ENCODE measurements at regions not wholly inside any gene's neighbourhood (a gene's known extent, or its start where the extent isn't known, plus 50 kb on each side); places are given as distances from the start of the nearest gene placed in this dataset.
"Not testable (repeated sequence)": the region's sequence is repeated elsewhere in the genome, so short reads cannot be mapped to it uniquely, and the experiment has no call there.

DNA sequence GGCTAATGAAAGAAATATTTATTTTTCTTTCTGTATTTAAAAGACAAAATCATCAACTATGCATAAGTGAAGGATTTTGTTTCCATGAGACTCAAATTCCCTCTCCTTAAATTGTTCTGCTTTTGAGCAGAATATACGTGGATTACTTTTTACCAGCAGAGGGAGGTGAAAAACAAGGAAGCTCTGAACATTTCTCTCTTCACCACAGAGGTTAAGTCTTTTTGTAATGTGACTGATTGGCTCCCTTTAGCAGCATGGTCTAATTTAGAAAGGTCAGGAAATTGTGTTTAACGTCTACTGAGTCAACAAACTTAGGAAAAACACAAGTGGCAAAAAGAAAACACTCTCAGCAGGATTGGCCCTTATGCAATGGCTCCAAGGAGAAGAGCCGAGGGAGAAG lies 55.1 kb upstream of the F9 start:
- Histone ChIP-seq H3K36me3 (ENCODE audit: low read depth) (no peaks in the 10 kb centered on the region), H3K4me1 (ENCODE audit: insufficient read depth) (no peaks in the 10 kb centered on the region)
- TF ChIP-seq EZH2phosphoT487 (IDR thresholded peaks at IDR 0.05; ENCODE audit: insufficient read depth, low read depth) = no peak
- no peak for TF ChIP-seq EZH2 (IDR thresholded peaks at IDR 0.05; ENCODE audit: insufficient read depth, poor library complexity, severe bottlenecking)

DNA sequence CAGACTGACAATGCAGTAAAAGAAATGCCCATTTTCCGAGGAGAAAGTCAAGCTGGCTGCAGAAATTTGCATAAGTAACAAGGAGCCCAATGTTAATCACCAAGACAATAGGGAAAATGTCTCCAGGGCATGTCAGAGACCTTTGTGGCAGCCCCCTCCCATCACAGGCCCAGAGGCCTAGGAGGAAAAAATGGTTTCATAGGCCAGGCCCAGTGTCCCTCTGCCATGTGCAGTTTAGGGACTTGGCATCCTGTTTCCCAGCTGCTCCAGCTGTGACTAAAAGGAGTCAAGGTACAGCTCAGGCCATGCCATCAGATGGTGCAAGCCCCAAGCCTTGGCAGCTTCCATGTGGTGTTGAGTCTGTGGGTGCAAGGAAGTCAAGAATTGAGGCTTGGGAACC lies 68.6 kb upstream of the F9 start:
- H3F3A ChIP-seq (ENCODE audit: insufficient read depth); H3K4me3 ChIP-seq; DNase-seq; H3K4me1 ChIP-seq (ENCODE audit: insufficient read depth); in situ Hi-C loops (cut with MboI); H3K9me2 ChIP-seq (ENCODE audit: insufficient read depth); H3K27ac ChIP-seq; H4K20me1 ChIP-seq (ENCODE audit: insufficient read depth); H3K79me2 ChIP-seq (ENCODE audit: insufficient read depth); H3K4me2 ChIP-seq (ENCODE audit: unreplicated experiment); H3K9ac ChIP-seq; H3K9me3 ChIP-seq (ENCODE audit: low read depth); H3K36me3 ChIP-seq (ENCODE audit: low read depth); H3K27me3 ChIP-seq (replicated peaks; ENCODE audit: insufficient read depth); H2AFZ ChIP-seq: not testable (repeated sequence)
- WGBS, 2 experiments (ENCODE audit: low coverage in 1 of 2, low lambda C conversion rate in 2 of 2, missing lambda C conversion rate in 2 of 2) = 0 to 13% methylated on average over 1 of the region's 1 CpG

More for the DNA sequence above, 55.1 kb upstream of the F9 start:
- no peaks in the 10 kb centered on the region for H3K79me2 ChIP-seq (ENCODE audit: insufficient read depth)
- no peaks in the 10 kb centered on the region for H4K20me1 ChIP-seq (ENCODE audit: insufficient read depth)
- H3K27me3 ChIP-seq (replicated peaks; ENCODE audit: insufficient read depth) = no peaks in the 10 kb centered on the region
- DNase-seq = no peak
- H3K27ac ChIP-seq = no peak overlapping the region
- H3K9ac ChIP-seq = no peak overlapping the region
- H2AFZ ChIP-seq = no peak overlapping the region
- H3F3A ChIP-seq (ENCODE audit: insufficient read depth) = no peaks in the 10 kb centered on the region
- in situ Hi-C loops (cut with MboI) = no loop called here
- H3K9me2 ChIP-seq (ENCODE audit: insufficient read depth) = no peaks in the 10 kb centered on the region
- whole genome bisulfite sequencing, 2 experiments (ENCODE audit: low coverage in 1 of 2, low lambda C conversion rate in 2 of 2, missing lambda C conversion rate in 2 of 2) = 7 to 14% methylated on average over 3 of the region's 3 CpGs
- no peak overlapping the region for H3K4me3 ChIP-seq
- no peaks in the 10 kb centered on the region for H3K9me3 ChIP-seq (ENCODE audit: low read depth)
- H3K4me2 ChIP-seq (ENCODE audit: unreplicated experiment) = no peak overlapping the region

DNA sequence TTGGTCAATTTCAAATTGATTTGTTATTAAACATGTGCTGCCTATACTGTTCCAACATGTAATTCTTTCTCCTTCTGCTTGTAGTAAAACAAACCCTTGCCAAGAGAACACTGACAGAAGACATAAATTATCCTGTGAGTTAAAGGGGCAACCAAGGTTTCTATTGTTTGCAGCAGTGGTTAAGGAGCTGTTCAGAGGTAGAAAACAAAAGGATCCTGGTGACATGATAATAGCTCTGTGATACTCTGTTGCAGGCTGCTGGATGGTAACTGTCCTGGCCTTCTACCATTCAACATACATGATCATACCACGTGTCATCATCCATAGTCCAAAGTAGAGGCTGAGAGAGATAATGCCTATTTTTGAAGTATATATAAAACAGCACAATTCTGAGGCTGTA lies 75.8 kb upstream of the F9 start:
- Histone ChIP-seq H3K4me2 (ENCODE audit: unreplicated experiment) (no peak overlapping the region), H3K79me2 (ENCODE audit: insufficient read depth) (no peaks in the 10 kb centered on the region), H3K36me3 (ENCODE audit: low read depth) (no peaks in the 10 kb centered on the region), H3K9me2 (ENCODE audit: insufficient read depth) (no peaks in the 10 kb centered on the region), H4K20me1 (ENCODE audit: insufficient read depth) (no peaks in the 10 kb centered on the region), H3K9me3 (ENCODE audit: low read depth) (no peaks in the 10 kb centered on the region), H3K27ac (no peak overlapping the region), H3K4me3 (no peak overlapping the region), H2AFZ (no peak overlapping the region), H3K27me3 (replicated peaks; ENCODE audit: insufficient read depth) (no peaks in the 10 kb centered on the region), H3F3A (ENCODE audit: insufficient read depth) (no peaks in the 10 kb centered on the region), H3K4me1 (ENCODE audit: insufficient read depth) (no peaks in the 10 kb centered on the region), H3K9ac (no peak overlapping the region)
- no peak for DNase-seq
- TF ChIP-seq EZH2 (IDR thresholded peaks at IDR 0.05; ENCODE audit: insufficient read depth, poor library complexity, severe bottlenecking) = no peak
- no peak for TF ChIP-seq EZH2phosphoT487 (IDR thresholded peaks at IDR 0.05; ENCODE audit: insufficient read depth, low read depth)
- in situ Hi-C loops (cut with MboI) = no loop called here
- 0% methylated on average over 1 of the region's 1 CpG for WGBS, 2 experiments (ENCODE audit: low coverage in 1 of 2, low lambda C conversion rate in 2 of 2, missing lambda C conversion rate in 2 of 2)

DNA sequence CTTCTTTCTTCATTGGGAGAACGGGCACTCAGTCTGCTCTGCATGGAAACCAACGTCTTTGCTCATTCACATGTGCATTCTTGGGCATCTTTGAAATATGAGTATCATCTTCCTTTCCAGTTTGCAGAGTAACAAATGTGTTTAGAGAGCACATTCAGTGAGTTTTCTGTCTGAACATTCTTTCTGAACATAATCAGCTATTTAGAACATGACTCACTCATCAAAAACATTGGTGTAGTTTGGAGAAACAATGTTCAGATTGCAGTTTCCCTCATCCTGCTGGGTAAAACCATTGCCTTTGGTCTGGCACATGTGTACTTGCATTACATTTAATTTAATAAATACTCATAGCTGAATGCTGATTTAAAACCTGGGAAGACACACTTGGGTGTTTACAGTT lies 81.5 kb upstream of the F9 start:
- Histone ChIP-seq H3K4me2 (ENCODE audit: unreplicated experiment) (no peak overlapping the region), H3K27me3 (replicated peaks; ENCODE audit: insufficient read depth) (no peaks in the 10 kb centered on the region), H4K20me1 (ENCODE audit: insufficient read depth) (no peaks in the 10 kb centered on the region), H3K4me3 (no peak overlapping the region), H3F3A (ENCODE audit: insufficient read depth) (no peaks in the 10 kb centered on the region), H3K9me3 (ENCODE audit: low read depth) (no peaks in the 10 kb centered on the region), H3K79me2 (ENCODE audit: insufficient read depth) (no peaks in the 10 kb centered on the region), H3K36me3 (ENCODE audit: low read depth) (no peaks in the 10 kb centered on the region), H3K9me2 (ENCODE audit: insufficient read depth) (no peaks in the 10 kb centered on the region), H3K9ac (no peak overlapping the region), H3K4me1 (ENCODE audit: insufficient read depth) (no peaks in the 10 kb centered on the region), H2AFZ (no peak overlapping the region), H3K27ac (no peak overlapping the region)
- WGBS, 2 experiments (ENCODE audit: low coverage in 1 of 2, low lambda C conversion rate in 2 of 2, missing lambda C conversion rate in 2 of 2) = 0 to 7% methylated on average over 2 of the region's 2 CpGs
- peak; percentile 22 for DNase-seq
- in situ Hi-C loops (cut with MboI) = loop anchor here (25.0 kb wide), 1 partner anchor 662 kb away; no protein-coding TSS in a partner anchor
- no peak for TF ChIP-seq EZH2phosphoT487 (IDR thresholded peaks at IDR 0.05; ENCODE audit: insufficient read depth, low read depth)
- no peak for TF ChIP-seq EZH2 (IDR thresholded peaks at IDR 0.05; ENCODE audit: insufficient read depth, poor library complexity, severe bottlenecking)

DNA sequence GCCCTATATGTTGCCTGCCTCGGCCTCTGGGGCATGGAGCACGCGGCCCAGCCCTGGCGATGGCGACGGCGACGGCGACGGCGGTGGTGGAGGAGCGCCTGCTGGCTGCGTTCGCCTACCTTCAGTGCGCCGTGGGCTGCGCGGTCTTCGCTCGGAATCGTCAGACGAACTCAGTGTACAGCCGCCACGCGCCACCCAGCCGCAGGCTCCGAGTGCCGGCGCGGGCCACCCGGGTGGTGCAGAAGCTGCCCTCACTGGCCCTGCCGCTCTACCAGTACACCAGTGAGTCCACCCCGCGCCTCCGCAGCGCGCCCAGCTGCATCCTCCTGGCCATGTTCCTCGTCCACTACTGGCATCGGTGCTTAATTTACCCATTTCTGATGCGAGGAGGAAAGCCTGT lies 83.7 kb upstream of the F9 start:
- H3F3A ChIP-seq (ENCODE audit: insufficient read depth) = no peaks in the 10 kb centered on the region
- no peak overlapping the region for H3K4me2 ChIP-seq (ENCODE audit: unreplicated experiment)
- WGBS, 2 experiments (ENCODE audit: low coverage in 1 of 2, low lambda C conversion rate in 2 of 2, missing lambda C conversion rate in 2 of 2) = 88 to 91% methylated on average over 12 to 31 of the region's 40 CpGs
- in situ Hi-C loops (cut with MboI) = loop anchor here (25.0 kb wide), 1 partner anchor 660 kb away; no protein-coding TSS in a partner anchor
- H3K36me3 ChIP-seq (ENCODE audit: low read depth) = no peaks in the 10 kb centered on the region
- no peaks in the 10 kb centered on the region for H3K9me2 ChIP-seq (ENCODE audit: insufficient read depth)
- no peak for DNase-seq
- no peaks in the 10 kb centered on the region for H3K79me2 ChIP-seq (ENCODE audit: insufficient read depth)
- no peak overlapping the region for H3K27ac ChIP-seq
- H3K27me3 ChIP-seq (replicated peaks; ENCODE audit: insufficient read depth) = no peaks in the 10 kb centered on the region
- H3K4me3 ChIP-seq = no peak overlapping the region
- no peaks in the 10 kb centered on the region for H3K4me1 ChIP-seq (ENCODE audit: insufficient read depth)
- no peak overlapping the region for H2AFZ ChIP-seq
- H4K20me1 ChIP-seq (ENCODE audit: insufficient read depth) = no peaks in the 10 kb centered on the region
- no peak overlapping the region for H3K9ac ChIP-seq
- H3K9me3 ChIP-seq (ENCODE audit: low read depth) = no peaks in the 10 kb centered on the region
- TF ChIP-seq EZH2 (IDR thresholded peaks at IDR 0.05; ENCODE audit: insufficient read depth, poor library complexity, severe bottlenecking) (no peak), EZH2phosphoT487 (IDR thresholded peaks at IDR 0.05; ENCODE audit: insufficient read depth, low read depth) (no peak)
